PC-9 (cell line): ENCODE measurements at regions not wholly inside any gene's neighbourhood (a gene's known extent, or its start where the extent isn't known, plus 50 kb on each side); places are given as distances from the start of the nearest gene placed in this dataset.

Source experiments
- CTCF ChIP-seq: fragments of 200-600 bp; sonication (generic); conservative IDR thresholded peaks from 2 replicates; pipeline ENCODE4 v1.6.1; 2017; ENCODE audit warnings: mixed run types, antibody characterized with exemption, mild to moderate bottlenecking, moderate library complexity
- EZH2 ChIP-seq: fragments of 200-600 bp; sonication (generic); IDR thresholded peaks from 2 replicates; pipeline ENCODE4 v1.8.0; 2017; ENCODE audit warnings: antibody characterized with exemption, low read depth

- TF ChIP-seq CTCF (no peak), EZH2 (no peak)
These were observed 105.4 kb upstream of the MPP7 start for GRCh38 chr10:28408237-28408777.
